Neural crest cell (in vitro differentiated cells): ENCODE measurements at regions not wholly inside any gene's neighbourhood (a gene's known extent, or its start where the extent isn't known, plus 50 kb on each side); places are given as distances from the start of the nearest gene placed in this dataset.

Experiments used
- DNase-seq: peaks from one replicate; pipeline ENCODE4 v3.0.0; 2021; ENCODE audit warnings: low read depth, mixed read lengths, low spot score
- H3K27ac Mint-ChIP-seq: one replicate; pipeline ENCODE4 v1.8.0; 2021; ENCODE audit warnings: mild to moderate bottlenecking, mixed read lengths; ENCODE audit not compliant: unreplicated experiment
- H3K27me3 Mint-ChIP-seq: 2 replicates; pipeline ENCODE4 v1.8.0; 2021; ENCODE audit warnings: low read depth, mild to moderate bottlenecking, mixed read lengths
- H3K36me3 Mint-ChIP-seq: 2 replicates; pipeline ENCODE4 v1.8.0; 2021; ENCODE audit warnings: low read depth, mild to moderate bottlenecking, mixed read lengths
- H3K4me1 Mint-ChIP-seq: 2 replicates; pipeline ENCODE4 v1.8.0; 2021; ENCODE audit warnings: mixed read lengths
- H3K4me3 Mint-ChIP-seq: one replicate; pipeline ENCODE4 v1.8.0; 2021; ENCODE audit warnings: mild to moderate bottlenecking, mixed read lengths
- H3K9me3 Mint-ChIP-seq: 2 replicates; pipeline ENCODE4 v1.8.0; 2021; ENCODE audit warnings: mixed read lengths
- TF ChIP-seq, protein P1 (sequence below): fragments of 200-600 bp; sonication (generic); conservative IDR thresholded peaks from 2 replicates; pipeline ENCODE4 v1.5.0; 2021; ENCODE audit warnings: antibody characterized with exemption, mild to moderate bottlenecking

DNA sequence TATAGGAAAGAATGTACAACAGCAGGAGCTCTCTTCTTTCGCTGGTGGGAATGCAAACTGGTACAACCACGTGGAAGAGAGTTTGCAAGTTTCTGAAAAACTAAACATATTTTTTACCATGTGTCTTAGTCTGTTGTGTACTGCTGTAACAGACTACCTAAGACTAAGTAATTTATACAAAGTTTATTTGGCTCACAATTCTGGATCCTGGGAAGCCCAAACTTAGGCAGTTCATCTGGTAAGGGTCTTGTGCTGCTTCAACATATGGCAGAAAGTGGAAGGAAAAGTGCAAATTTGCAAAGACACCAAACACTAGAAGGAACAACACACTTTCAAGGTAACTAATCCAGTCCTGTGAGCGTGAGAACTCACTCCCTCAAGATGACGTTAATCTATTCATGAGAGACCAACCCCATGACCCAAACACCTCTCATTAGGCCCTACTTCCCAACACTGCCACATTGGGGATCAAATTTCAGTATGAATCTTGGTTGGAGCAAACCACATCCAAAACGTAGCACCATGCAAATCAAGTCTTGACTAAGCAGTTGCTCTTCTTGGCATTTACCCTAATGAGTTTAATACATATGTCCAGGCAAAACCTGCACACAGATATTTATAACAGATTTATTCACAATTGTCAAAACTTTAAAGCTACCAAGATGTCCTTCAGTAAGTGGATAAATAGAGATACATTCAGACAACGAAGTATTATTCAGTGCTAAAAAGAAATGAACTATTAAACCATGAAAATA is 481.9 kb upstream of the FOXG1 start:
- no peaks in the 10 kb centered on the region for H3K4me1 Mint-ChIP-seq
- H3K4me3 Mint-ChIP-seq = no peak overlapping the region
- no peaks in the 10 kb centered on the region for H3K36me3 Mint-ChIP-seq
- H3K9me3 Mint-ChIP-seq = peaks cover 8% of the 10 kb centered on the region
- TF ChIP-seq, protein P1, sequence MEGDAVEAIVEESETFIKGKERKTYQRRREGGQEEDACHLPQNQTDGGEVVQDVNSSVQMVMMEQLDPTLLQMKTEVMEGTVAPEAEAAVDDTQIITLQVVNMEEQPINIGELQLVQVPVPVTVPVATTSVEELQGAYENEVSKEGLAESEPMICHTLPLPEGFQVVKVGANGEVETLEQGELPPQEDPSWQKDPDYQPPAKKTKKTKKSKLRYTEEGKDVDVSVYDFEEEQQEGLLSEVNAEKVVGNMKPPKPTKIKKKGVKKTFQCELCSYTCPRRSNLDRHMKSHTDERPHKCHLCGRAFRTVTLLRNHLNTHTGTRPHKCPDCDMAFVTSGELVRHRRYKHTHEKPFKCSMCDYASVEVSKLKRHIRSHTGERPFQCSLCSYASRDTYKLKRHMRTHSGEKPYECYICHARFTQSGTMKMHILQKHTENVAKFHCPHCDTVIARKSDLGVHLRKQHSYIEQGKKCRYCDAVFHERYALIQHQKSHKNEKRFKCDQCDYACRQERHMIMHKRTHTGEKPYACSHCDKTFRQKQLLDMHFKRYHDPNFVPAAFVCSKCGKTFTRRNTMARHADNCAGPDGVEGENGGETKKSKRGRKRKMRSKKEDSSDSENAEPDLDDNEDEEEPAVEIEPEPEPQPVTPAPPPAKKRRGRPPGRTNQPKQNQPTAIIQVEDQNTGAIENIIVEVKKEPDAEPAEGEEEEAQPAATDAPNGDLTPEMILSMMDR = no peak
- H3K27ac Mint-ChIP-seq = no peak overlapping the region
- no peak for DNase-seq
- no peaks in the 10 kb centered on the region for H3K27me3 Mint-ChIP-seq

DNA sequence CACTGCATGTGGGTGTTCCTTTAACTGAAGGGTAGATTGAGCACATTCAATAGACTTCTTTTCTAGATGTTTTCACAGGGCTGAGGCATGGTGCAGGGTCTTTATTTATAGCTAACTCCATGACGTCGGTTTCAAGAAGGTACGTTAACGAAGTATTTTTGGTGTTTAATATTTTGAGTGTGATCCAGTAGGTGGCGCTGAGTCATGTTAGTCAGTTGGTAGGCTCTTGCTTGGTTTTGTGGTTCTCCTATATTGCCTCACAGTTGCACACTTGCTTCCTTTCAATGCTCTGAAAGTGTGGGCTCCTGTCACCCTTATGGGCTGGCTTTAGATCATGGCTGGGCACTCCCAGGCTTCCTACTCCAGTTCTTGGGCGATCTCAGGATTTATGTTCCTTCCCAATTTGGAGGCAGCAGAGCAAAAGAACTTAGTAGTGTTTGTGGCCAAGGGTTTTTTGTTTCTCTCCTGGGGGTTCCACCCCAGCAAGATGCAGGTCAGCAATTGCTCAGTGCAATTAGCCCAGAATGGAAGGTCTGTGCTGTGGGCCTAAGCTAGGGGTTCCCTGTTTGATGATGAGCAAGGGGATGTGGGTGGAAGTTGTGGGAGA is 471.6 kb upstream of the FOXG1 start:
- no peak overlapping the region for H3K4me3 Mint-ChIP-seq
- H3K27me3 Mint-ChIP-seq = no peaks in the 10 kb centered on the region
- H3K9me3 Mint-ChIP-seq = peaks cover 12% of the 10 kb centered on the region
- no peak for DNase-seq
- H3K36me3 Mint-ChIP-seq = peaks cover 3% of the 10 kb centered on the region
- H3K4me1 Mint-ChIP-seq = no peaks in the 10 kb centered on the region
- no peak overlapping the region for H3K27ac Mint-ChIP-seq
- TF ChIP-seq, protein P1 = peak; percentile 54

DNA sequence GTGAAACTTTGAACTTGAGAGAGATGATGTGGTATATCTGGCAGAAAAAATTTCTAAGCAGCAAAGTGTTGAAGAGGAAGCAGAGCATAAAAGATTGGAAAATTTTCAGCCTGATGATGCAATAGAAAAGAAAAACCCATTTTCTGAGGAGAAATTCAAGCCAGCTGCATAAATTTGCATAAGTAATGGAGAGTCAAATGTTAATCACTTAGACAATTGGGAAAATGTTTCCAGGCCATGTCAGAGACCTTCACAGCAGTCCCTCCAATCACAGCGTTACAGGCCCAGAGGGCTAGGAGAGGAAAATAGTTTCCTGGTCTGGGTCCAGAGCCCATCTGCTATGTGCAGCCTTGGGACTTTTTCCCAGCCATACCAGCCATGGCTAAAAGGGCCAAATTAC is 469.0 kb upstream of the FOXG1 start:
- Mint-ChIP-seq H3K4me3 (no peak overlapping the region), H3K36me3 (peaks cover 3% of the 10 kb centered on the region), H3K9me3 (peaks cover 10% of the 10 kb centered on the region), H3K27ac (no peak overlapping the region), H3K4me1 (no peaks in the 10 kb centered on the region), H3K27me3 (no peaks in the 10 kb centered on the region)
- TF ChIP-seq, protein P1 = no peak
- no peak for DNase-seq

- no peaks in the 10 kb centered on the region for H3K27me3 Mint-ChIP-seq
- no peak overlapping the region for H3K27ac Mint-ChIP-seq
- H3K36me3 Mint-ChIP-seq = peaks cover 3% of the 10 kb centered on the region
- peaks cover 10% of the 10 kb centered on the region for H3K9me3 Mint-ChIP-seq
- no peak overlapping the region for H3K4me3 Mint-ChIP-seq
- TF ChIP-seq, protein P1 = no peak
- no peaks in the 10 kb centered on the region for H3K4me1 Mint-ChIP-seq
- no peak for DNase-seq
Observed at GRCh38 chr14:28298156-28298555, 468.4 kb upstream of the FOXG1 start.

GRCh38 chr14:28299227-28299626 is 467.4 kb upstream of the FOXG1 start:
- DNase-seq = no peak
- TF ChIP-seq, protein P1 = no peak
- H3K4me1 Mint-ChIP-seq = no peaks in the 10 kb centered on the region

More at GRCh38 chr14:28299227-28299626, 467.4 kb upstream of the FOXG1 start:
- Mint-ChIP-seq H3K4me3 (no peak overlapping the region), H3K27me3 (no peaks in the 10 kb centered on the region), H3K36me3 (no peaks in the 10 kb centered on the region), H3K9me3 (peaks cover 7% of the 10 kb centered on the region), H3K27ac (no peak overlapping the region)
